Bronchial epithelial cell (primary cell): ENCODE measurements at regions not wholly inside any gene's neighbourhood (a gene's known extent, or its start where the extent isn't known, plus 50 kb on each side); places are given as distances from the start of the nearest gene placed in this dataset.

Experiments used
- DNase-seq: peaks from one replicate; pipeline ENCODE4 v3.0.0-alpha.2; 2010; ENCODE audit warnings: low read depth
- FAIRE-seq: peaks from 2 replicates; lab custom pipeline; 2011; peaks lifted over from hg19 to GRCh38; lab: Jason Lieb, UNC
- H3K27me3 ChIP-seq: 2 replicates; pipeline ENCODE4 v1.5.1; 2011; ENCODE audit warnings: low read length; ENCODE audit not compliant: control insufficient read depth, insufficient read depth
- H3K36me3 ChIP-seq: 2 replicates; pipeline ENCODE4 v1.5.1; 2011; ENCODE audit warnings: low read length; ENCODE audit not compliant: control insufficient read depth, insufficient read depth
- H3K4me3 ChIP-seq: 2 replicates; pipeline ENCODE4 v1.5.1; 2011; ENCODE audit warnings: mild to moderate bottlenecking, low read depth, low read length, control low read depth
- CTCF ChIP-seq: IDR thresholded peaks from 2 replicates; pipeline ENCODE4 v1.5.1; 2011; ENCODE audit warnings: mild to moderate bottlenecking, moderate library complexity, low read length, control low read depth, inconsistent platforms; ENCODE audit not compliant: insufficient read depth, severe bottlenecking

GRCh38 chr2:67717692-67718091 lies 320.6 kb downstream of the ETAA1 start:
- no peaks in the 10 kb centered on the region for H3K36me3 ChIP-seq
- H3K27me3 ChIP-seq, result no peaks in the 10 kb centered on the region
- no peak for TF ChIP-seq CTCF
- DNase-seq, result no peak
- H3K4me3 ChIP-seq, result no peak overlapping the region
- FAIRE-seq, result no peak

GRCh38 chr2:67719351-67719750 lies 322.2 kb downstream of the ETAA1 start:
- Histone ChIP-seq H3K36me3 (no peaks in the 10 kb centered on the region), H3K27me3 (no peaks in the 10 kb centered on the region), H3K4me3 (no peak overlapping the region)
- DNase-seq (peak; percentile 17), FAIRE-seq (no peak)
- no peak for TF ChIP-seq CTCF

- TF ChIP-seq CTCF, result no peak
- no peaks in the 10 kb centered on the region for H3K27me3 ChIP-seq
- H3K36me3 ChIP-seq, result no peaks in the 10 kb centered on the region
- DNase-seq (no peak), FAIRE-seq (peak; percentile 93)
- H3K4me3 ChIP-seq, result no peak overlapping the region
Observed at GRCh38 chr2:67721516-67721915, 324.4 kb downstream of the ETAA1 start.

GRCh38 chr2:67724261-67724660 lies 327.1 kb downstream of the ETAA1 start:
- TF ChIP-seq CTCF, result no peak
- Histone ChIP-seq H3K27me3 (no peaks in the 10 kb centered on the region), H3K4me3 (no peak overlapping the region), H3K36me3 (no peaks in the 10 kb centered on the region)
- FAIRE-seq (no peak), DNase-seq (no peak)

- FAIRE-seq, result no peak
- DNase-seq, result no peak
- Histone ChIP-seq H3K27me3 (no peaks in the 10 kb centered on the region), H3K36me3 (no peaks in the 10 kb centered on the region), H3K4me3 (no peak overlapping the region)
- TF ChIP-seq CTCF, result no peak
Observed at GRCh38 chr2:67725731-67726130, 328.6 kb downstream of the ETAA1 start.

- TF ChIP-seq CTCF, result no peak
- Histone ChIP-seq H3K36me3 (no peaks in the 10 kb centered on the region), H3K27me3 (no peaks in the 10 kb centered on the region), H3K4me3 (no peak overlapping the region)
- DNase-seq (no peak), FAIRE-seq (no peak)
Observed at GRCh38 chr2:67726416-67726815, 329.3 kb downstream of the ETAA1 start.
